ENCODE measurements at regions not wholly inside any gene's neighbourhood (a gene's known extent, or its start where the extent isn't known, plus 50 kb on each side); places are given as distances from the start of the nearest gene placed in this dataset.

DNA sequence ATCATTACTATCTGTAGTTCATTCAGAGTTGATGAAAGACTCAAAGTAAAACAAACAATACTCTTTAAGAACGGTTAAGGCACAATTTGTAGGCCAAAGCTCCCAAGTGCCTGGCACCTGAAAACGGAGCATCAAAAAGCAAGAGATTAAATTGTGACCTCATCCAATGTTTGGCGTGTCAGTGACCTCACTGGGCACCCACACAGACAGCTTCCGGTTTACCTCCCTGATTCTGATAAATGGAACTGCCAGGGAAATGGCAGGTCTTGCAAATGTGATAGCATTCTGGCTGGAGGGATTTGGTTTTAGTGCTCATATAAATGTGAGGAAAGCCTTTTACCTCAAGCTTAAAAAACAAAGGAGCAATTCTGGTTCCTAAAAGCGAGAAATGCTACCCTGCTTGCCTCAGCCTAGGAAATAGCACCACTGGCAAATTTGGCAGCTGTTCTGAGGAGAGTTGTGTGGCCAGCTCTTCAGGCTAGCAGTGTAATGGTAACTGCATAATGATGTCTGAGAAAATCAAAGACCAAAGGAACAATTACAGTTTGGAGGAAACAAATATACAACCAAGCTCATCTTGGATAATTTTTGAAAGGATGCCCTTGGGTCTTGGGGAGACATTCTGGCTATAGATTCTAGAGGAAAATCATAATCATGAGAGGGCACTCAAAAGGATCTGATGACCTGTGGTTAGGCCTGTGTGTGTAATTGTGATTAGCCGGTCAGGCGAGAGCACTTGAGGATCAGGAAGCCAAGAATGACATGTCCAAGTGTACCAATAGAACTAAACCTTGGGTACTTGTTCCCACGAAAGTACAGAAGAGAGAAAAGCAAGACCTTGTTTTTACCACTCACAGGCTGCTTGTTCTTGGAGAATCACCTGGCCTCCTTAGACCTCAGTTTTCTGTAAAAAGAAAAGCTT lies 174.3 kb downstream of the TFAP2B start:
- Histone ChIP-seq H2BK5ac (ENCODE audit: low read depth, low read length, poor library complexity) (no peak overlapping the region), H3K9ac (ENCODE audit: low read length) (no peak overlapping the region), H4K12ac (ENCODE audit: low read depth, low read length) (no peak overlapping the region), H4K8ac (ENCODE audit: low read depth, low read length) (no peak overlapping the region), H3K4me1 (ENCODE audit: control insufficient read depth in 1 of 2, insufficient read depth in 2 of 2, low read length in 2 of 2) (no peaks in the 10 kb centered on the region), H2AFZ (ENCODE audit: insufficient read depth, low read length, poor library complexity) (no peak overlapping the region), H3K4ac (ENCODE audit: low read depth, low read length) (no peak overlapping the region), H2BK120ac (ENCODE audit: insufficient read depth, low read length, poor library complexity) (no peak overlapping the region), H3K23ac (ENCODE audit: low read length) (no peak overlapping the region), H2AK5ac (ENCODE audit: low read length) (no peak overlapping the region), H3K79me2 (ENCODE audit: control insufficient read depth, insufficient read depth, low read length, poor library complexity) (no peaks in the 10 kb centered on the region), H2BK12ac (ENCODE audit: low read length) (no peak overlapping the region), H3K79me1 (ENCODE audit: low read length) (no peaks in the 10 kb centered on the region), H4K91ac (ENCODE audit: low read depth, low read length) (no peak overlapping the region), H3K36me3 (ENCODE audit: control insufficient read depth in 1 of 2, insufficient read depth in 2 of 2, low read length in 2 of 2) (no peaks in the 10 kb centered on the region), H3K27ac (ENCODE audit: low read depth, low read length) (no peak overlapping the region), H3K18ac (ENCODE audit: low read length) (no peak overlapping the region), H3K27me3 (ENCODE audit: insufficient read depth, low read length) (no peaks in the 10 kb centered on the region), H3K14ac (ENCODE audit: low read length) (no peak overlapping the region), H3K4me2 (ENCODE audit: low read length) (no peak overlapping the region), H3K9me3 (ENCODE audit: insufficient read depth, low read depth, low read length) (no peaks in the 10 kb centered on the region), H3K4me3 (ENCODE audit: low read depth, low read length) (no peak overlapping the region)
- no peak for DNase-seq
- WGBS (ENCODE audit: extremely low coverage, insufficient coverage, insufficient read length): no CpG with 5 or more reads among the region's 8 CpGs

DNA sequence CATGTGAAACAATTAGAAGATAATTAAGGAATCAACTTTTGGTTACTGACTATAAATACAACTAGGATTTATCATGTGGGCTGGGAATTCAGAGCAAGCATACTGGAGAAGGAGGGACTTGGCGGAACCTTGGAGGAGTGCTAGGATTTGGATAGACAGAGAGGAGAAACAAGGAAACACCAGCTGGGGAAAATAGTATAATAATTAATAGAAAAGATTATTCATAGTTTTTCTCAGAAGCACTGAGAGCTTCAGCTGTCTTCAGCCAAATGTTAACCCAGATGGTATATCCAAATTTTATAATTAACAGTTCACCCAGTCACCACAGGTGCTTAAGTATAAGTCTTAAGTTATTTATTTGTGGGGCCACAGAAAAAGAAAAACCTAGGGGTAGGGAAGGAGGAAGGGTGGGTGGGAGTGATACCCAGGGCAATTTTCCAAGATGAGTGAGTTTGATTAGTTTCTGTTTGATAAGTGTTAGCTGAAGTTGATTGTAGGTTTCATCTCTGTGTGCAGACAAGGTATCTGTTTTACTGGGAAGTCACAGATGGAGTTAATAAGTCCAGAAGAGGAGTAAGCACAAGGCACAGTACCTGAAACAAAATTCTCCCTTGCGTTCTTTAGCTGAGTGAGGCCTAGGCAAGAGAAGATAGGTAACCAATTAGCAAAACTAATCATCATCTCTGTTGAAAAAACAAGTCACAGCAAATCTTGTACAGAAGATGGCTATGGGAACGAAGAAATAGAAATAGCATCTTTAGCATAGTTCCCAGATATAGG lies 175.5 kb downstream of the TFAP2B start:
- Histone ChIP-seq H4K12ac (ENCODE audit: low read depth, low read length) (no peak overlapping the region), H4K8ac (ENCODE audit: low read depth, low read length) (no peak overlapping the region), H2BK5ac (ENCODE audit: low read depth, low read length, poor library complexity) (no peak overlapping the region), H2AFZ (ENCODE audit: insufficient read depth, low read length, poor library complexity) (no peak overlapping the region), H3K79me2 (ENCODE audit: control insufficient read depth, insufficient read depth, low read length, poor library complexity) (no peaks in the 10 kb centered on the region), H2AK5ac (ENCODE audit: low read length) (no peak overlapping the region), H2BK12ac (ENCODE audit: low read length) (no peak overlapping the region), H2BK120ac (ENCODE audit: insufficient read depth, low read length, poor library complexity) (no peak overlapping the region), H3K36me3 (ENCODE audit: control insufficient read depth in 1 of 2, insufficient read depth in 2 of 2, low read length in 2 of 2) (no peaks in the 10 kb centered on the region), H3K4me1 (ENCODE audit: control insufficient read depth in 1 of 2, insufficient read depth in 2 of 2, low read length in 2 of 2) (no peaks in the 10 kb centered on the region), H4K91ac (ENCODE audit: low read depth, low read length) (no peak overlapping the region), H3K4ac (ENCODE audit: low read depth, low read length) (no peak overlapping the region), H3K79me1 (ENCODE audit: low read length) (no peaks in the 10 kb centered on the region), H3K4me3 (ENCODE audit: low read depth, low read length) (no peak overlapping the region), H3K27ac (ENCODE audit: low read depth, low read length) (no peak overlapping the region), H3K27me3 (ENCODE audit: insufficient read depth, low read length) (no peaks in the 10 kb centered on the region), H3K18ac (ENCODE audit: low read length) (no peak overlapping the region), H3K4me2 (ENCODE audit: low read length) (no peak overlapping the region), H3K9ac (ENCODE audit: low read length) (no peak overlapping the region), H3K14ac (ENCODE audit: low read length) (no peak overlapping the region), H3K23ac (ENCODE audit: low read length) (no peak overlapping the region), H3K9me3 (ENCODE audit: insufficient read depth, low read depth, low read length) (no peaks in the 10 kb centered on the region)
- WGBS (ENCODE audit: extremely low coverage, insufficient coverage, insufficient read length): no CpG with 5 or more reads among the region's 3 CpGs
- DNase-seq: no peak

- Histone ChIP-seq H3K4ac (ENCODE audit: low read depth, low read length) (no peak overlapping the region), H2BK5ac (ENCODE audit: low read depth, low read length, poor library complexity) (no peak overlapping the region), H4K8ac (ENCODE audit: low read depth, low read length) (no peak overlapping the region), H2BK12ac (ENCODE audit: low read length) (no peak overlapping the region), H3K79me1 (ENCODE audit: low read length) (no peaks in the 10 kb centered on the region), H3K9me3 (ENCODE audit: insufficient read depth, low read depth, low read length) (no peaks in the 10 kb centered on the region), H3K79me2 (ENCODE audit: control insufficient read depth, insufficient read depth, low read length, poor library complexity) (no peaks in the 10 kb centered on the region), H4K12ac (ENCODE audit: low read depth, low read length) (no peak overlapping the region), H3K4me1 (ENCODE audit: control insufficient read depth in 1 of 2, insufficient read depth in 2 of 2, low read length in 2 of 2) (no peaks in the 10 kb centered on the region), H3K27ac (ENCODE audit: low read depth, low read length) (no peak overlapping the region), H3K27me3 (ENCODE audit: insufficient read depth, low read length) (no peaks in the 10 kb centered on the region), H3K4me3 (ENCODE audit: low read depth, low read length) (no peak overlapping the region), H3K36me3 (ENCODE audit: control insufficient read depth in 1 of 2, insufficient read depth in 2 of 2, low read length in 2 of 2) (no peaks in the 10 kb centered on the region), H3K23ac (ENCODE audit: low read length) (no peak overlapping the region), H2BK120ac (ENCODE audit: insufficient read depth, low read length, poor library complexity) (no peak overlapping the region), H3K9ac (ENCODE audit: low read length) (no peak overlapping the region), H3K18ac (ENCODE audit: low read length) (no peak overlapping the region), H3K14ac (ENCODE audit: low read length) (no peak overlapping the region), H2AFZ (ENCODE audit: insufficient read depth, low read length, poor library complexity) (no peak overlapping the region), H3K4me2 (ENCODE audit: low read length) (no peak overlapping the region), H4K91ac (ENCODE audit: low read depth, low read length) (no peak overlapping the region), H2AK5ac (ENCODE audit: low read length) (no peak overlapping the region)
- DNase-seq: no peak
- WGBS (ENCODE audit: extremely low coverage, insufficient coverage, insufficient read length): no CpG with 5 or more reads among the region's 5 CpGs
Observed at GRCh38 chr6:50995036-50995435, 176.4 kb downstream of the TFAP2B start.

GRCh38 chr6:50998905-50999304 lies 180.2 kb downstream of the TFAP2B start:
- H2AFZ ChIP-seq (ENCODE audit: insufficient read depth, low read length, poor library complexity): no peak overlapping the region
- no peaks in the 10 kb centered on the region for H3K9me3 ChIP-seq (ENCODE audit: insufficient read depth, low read depth, low read length)
- H3K18ac ChIP-seq (ENCODE audit: low read length): no peak overlapping the region
- no peak overlapping the region for H3K23ac ChIP-seq (ENCODE audit: low read length)
- no CpG with 5 or more reads among the region's 1 CpG for WGBS (ENCODE audit: extremely low coverage, insufficient coverage, insufficient read length)
- no peaks in the 10 kb centered on the region for H3K27me3 ChIP-seq (ENCODE audit: insufficient read depth, low read length)
- H4K91ac ChIP-seq (ENCODE audit: low read depth, low read length): no peak overlapping the region
- H3K4me1 ChIP-seq (ENCODE audit: control insufficient read depth in 1 of 2, insufficient read depth in 2 of 2, low read length in 2 of 2): no peaks in the 10 kb centered on the region
- no peak overlapping the region for H3K27ac ChIP-seq (ENCODE audit: low read depth, low read length)
- no peaks in the 10 kb centered on the region for H3K36me3 ChIP-seq (ENCODE audit: control insufficient read depth in 1 of 2, insufficient read depth in 2 of 2, low read length in 2 of 2)
- H3K4me2 ChIP-seq (ENCODE audit: low read length): no peak overlapping the region
- no peak overlapping the region for H3K14ac ChIP-seq (ENCODE audit: low read length)
- DNase-seq: no peak
- no peak overlapping the region for H4K8ac ChIP-seq (ENCODE audit: low read depth, low read length)
- H3K9ac ChIP-seq (ENCODE audit: low read length): no peak overlapping the region
- H3K79me2 ChIP-seq (ENCODE audit: control insufficient read depth, insufficient read depth, low read length, poor library complexity): no peaks in the 10 kb centered on the region
- H3K79me1 ChIP-seq (ENCODE audit: low read length): no peaks in the 10 kb centered on the region
- H2BK12ac ChIP-seq (ENCODE audit: low read length): no peak overlapping the region
- no peak overlapping the region for H2BK120ac ChIP-seq (ENCODE audit: insufficient read depth, low read length, poor library complexity)
- no peak overlapping the region for H2AK5ac ChIP-seq (ENCODE audit: low read length)
- H2BK5ac ChIP-seq (ENCODE audit: low read depth, low read length, poor library complexity): no peak overlapping the region
- no peak overlapping the region for H3K4me3 ChIP-seq (ENCODE audit: low read depth, low read length)
- no peak overlapping the region for H3K4ac ChIP-seq (ENCODE audit: low read depth, low read length)
- H4K12ac ChIP-seq (ENCODE audit: low read depth, low read length): no peak overlapping the region

All from trophoblast cell (in vitro differentiated cells and primary cell).